ENCODE measurements at regions not wholly inside any gene's neighbourhood (a gene's known extent, or its start where the extent isn't known, plus 50 kb on each side); places are given as distances from the start of the nearest gene placed in this dataset.

DNA sequence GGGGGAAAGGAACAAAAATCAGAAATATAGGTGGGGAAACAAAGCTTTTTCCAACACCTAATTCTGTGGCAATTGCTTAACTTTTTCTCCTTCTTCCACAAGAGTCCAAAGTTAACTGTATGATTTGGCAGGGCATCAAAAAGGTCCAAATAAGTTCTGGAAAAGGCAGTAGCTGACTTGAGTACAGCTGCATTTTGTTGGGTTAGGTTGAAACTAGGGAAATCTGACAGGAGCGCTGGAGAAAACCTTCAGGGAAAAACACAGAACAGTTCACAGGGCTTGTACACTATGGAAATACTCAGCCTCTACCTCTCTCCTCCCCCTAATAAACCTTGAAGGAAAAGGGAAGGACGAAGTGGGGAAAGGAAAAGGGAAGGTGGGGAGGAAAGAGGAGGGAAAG, 438.6 kb downstream of the ZEB2 start:
- DNase-seq (ENCODE audit: low read depth, low spot score): no peak

GRCh38 chr2:144079803-144080202, 440.1 kb downstream of the ZEB2 start:
- no peak for DNase-seq (ENCODE audit: low read depth, low spot score)

DNA sequence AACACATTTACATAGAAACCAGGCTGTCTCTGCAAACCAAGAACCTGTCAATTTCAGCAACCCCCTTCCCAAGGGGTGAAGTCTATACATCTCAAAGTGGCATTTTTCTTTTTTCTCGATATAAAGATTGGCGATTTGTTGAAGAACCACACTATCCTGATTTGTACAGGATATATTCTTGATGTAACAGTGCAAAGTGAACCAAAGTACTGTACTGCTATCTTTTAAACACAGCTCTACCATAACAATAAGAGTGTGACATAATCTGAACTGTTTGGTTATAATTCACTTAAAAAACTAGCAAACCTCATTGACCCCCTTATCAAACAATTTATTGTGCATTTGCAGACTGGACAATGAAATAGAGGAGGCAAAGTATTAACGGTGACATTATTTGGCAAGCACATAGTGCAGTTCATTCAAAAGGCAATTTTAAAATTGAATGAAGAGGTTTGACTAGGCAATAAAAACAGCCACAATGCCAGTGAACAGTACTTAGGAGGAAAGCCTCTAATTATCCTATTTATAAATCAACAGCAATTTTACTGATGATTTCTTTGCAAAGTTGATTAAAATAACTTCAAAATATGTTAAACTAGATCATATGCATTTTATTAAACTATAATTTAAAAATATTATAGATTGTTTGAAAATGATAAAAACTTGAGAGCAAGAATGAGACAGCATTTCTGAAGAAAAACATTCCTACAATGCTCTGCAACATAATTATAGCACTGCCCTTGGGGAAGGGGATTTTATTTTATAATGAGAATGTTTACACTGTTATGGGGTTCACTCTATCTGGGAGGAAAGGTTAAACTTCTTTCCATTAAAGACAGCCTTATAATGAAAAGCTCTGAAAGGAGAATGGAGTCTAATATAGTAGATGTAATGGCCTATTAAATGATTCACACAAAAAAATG, 440.9 kb downstream of the ZEB2 start:
- no peak for DNase-seq (ENCODE audit: low read depth, low spot score)

DNA sequence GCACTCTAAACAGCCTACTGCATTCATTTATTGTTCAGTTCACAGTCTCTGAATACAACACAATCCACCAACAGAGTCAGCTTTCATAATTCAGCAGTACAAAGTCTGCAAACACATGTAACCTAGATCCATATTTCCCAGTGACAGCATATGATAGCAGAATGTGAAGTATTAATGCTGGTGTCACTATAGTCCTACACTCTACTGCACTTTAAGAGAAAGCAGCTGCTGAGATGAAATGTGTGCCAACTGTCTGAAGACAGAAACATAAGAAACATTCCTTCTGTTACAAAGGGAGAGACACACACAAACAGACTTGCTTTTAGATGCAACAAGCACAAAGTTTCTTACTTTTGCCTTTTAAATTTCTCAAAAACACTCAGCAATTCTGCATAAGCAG, 441.8 kb downstream of the ZEB2 start:
- no peak for DNase-seq (ENCODE audit: low read depth, low spot score)

DNA sequence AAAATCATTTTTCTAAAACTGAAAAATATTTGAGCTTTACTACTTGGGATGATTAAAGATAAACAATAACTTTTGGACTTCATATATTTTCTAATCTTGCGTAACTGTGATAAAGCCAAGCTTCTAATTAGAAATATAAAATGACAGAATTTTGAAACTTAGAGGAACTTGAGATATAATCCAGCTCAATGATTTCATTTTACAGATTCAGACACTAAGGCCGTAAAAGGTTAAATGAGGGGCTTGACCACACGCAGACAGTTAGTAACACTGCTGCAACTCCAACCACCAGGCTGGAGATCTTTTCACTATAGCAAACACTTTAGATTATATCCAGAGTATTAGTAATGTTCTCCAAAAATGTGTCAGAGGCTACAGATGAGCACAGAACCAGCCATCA, 445.5 kb downstream of the ZEB2 start:
- DNase-seq (ENCODE audit: low read depth, low spot score): no peak

DNA sequence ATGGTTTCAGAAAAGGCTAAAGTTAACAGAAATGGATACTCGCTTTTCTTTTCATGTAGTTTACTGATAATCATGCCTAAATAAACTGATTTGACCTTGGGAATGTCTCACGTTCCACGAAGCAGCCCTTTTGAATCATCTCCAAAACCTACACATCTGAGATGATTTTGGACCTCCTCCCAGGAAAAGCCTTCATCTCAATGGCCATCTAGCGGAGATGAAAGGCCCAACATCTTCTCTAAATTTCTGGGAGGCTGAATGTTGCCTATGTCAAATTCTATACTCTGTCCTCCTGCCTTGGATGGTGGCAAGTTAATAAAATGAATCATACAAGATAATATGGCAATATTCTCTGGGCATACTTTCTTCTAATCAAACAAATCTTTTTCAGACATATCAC, 448.5 kb downstream of the ZEB2 start:
- peak; percentile 60 for DNase-seq (ENCODE audit: low read depth, low spot score)

DNA sequence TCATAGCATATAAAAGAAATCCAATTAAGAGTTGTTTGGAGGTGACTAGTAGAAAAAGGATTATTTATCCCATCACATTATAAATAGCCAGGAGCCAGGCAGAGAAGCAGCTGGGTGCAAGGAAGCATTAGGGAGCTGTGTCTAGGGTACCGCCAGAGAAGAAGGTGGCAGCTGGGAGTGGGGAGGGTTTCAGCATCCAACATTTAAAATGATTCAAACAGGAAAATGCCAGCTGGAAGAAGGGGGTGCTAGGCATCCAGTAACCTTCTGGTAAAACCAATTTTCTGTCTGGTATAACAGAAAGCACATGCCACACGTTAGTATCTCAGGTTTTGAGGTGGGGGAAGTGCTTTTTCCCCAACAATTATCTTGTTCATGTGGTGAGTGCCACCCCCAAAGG, 452.4 kb downstream of the ZEB2 start:
- DNase-seq (ENCODE audit: low read depth, low spot score): no peak

GRCh38 chr2:144063602-144064001, 456.3 kb downstream of the ZEB2 start:
- no peak for DNase-seq (ENCODE audit: low read depth, low spot score)

DNA sequence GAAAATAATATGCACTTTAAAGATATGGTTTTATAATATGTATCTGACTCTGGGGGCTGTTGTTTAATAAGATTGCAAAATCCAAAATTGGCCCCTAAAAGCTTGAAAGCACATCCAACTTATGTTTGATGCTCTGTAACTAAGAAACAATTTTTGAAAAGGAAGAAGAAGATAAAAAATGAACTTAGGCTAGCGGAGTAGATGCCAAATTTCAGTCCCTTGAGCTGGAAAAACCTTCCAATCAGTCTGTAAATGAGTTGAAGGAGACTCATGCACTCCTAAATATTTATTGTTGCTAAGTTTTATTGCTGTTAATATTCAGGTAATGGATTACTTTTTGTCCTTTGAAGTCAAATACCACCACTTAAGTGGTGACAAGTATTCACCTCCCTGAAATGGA, 465.0 kb downstream of the ZEB2 start:
- DNase-seq (ENCODE audit: low read depth, low spot score): no peak

DNA sequence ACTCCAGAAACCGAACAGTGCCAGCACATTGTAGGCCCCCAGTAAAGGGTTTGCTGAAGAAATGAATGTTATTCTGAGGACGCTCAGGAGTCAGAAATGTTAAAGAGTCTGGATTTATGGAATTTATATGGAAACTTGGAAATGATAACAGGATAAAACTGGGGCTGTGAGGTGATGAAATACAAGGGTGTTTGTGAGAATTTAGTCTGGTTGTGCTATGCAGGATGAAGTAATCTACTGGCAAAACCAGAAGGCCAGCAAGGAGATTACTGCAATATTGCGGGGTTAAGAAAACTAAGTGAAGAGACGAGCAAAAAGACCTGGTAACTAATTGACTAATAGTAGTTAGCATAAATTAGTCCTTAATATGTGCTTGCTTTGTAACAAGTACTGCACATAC, 467.8 kb downstream of the ZEB2 start:
- no peak for DNase-seq (ENCODE audit: low read depth, low spot score)

DNA sequence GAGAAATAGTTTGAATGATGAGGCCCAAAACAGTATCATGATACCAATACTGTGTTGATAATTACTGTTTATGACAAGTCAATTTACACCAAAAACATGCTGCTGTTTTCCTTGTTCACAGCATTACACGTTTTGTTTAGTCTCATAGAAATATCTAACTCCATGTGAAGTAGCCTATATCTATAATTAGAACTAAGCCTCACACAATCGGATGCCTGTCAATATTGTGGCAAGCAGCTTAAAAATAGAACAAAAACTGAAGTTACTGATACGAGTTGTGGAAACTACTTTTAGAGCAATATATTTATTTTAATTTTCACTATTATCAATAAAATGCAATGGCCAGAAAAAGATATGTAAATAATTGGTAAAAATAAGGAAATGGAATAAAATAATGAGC, 470.8 kb downstream of the ZEB2 start:
- no peak for DNase-seq (ENCODE audit: low read depth, low spot score)

- no peak for DNase-seq (ENCODE audit: low read depth, low spot score)
These were observed 471.3 kb downstream of the ZEB2 start for GRCh38 chr2:144048631-144049060.

- DNase-seq (ENCODE audit: low read depth, low spot score): no peak
These were observed 477.2 kb downstream of the ZEB2 start for GRCh38 chr2:144042751-144043150.

DNA sequence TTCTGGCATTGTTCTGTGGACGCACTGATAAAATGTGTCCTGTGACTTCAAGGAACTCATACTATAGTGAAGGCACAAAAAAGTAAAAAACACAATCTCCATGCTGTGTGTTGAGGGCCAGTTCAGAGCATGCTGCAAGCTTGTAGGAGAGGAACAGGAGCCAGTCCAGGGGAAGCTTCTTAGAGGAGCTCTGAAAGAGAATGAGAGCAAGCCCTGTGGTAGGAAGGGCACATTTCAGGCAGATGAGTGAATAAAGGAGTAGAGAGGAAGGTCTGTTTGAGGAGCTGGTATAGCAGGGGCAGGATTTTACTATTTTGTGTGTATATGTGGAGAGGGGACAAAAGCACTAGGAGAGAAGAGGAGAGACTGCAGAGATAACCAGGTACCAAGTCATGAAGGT, 478.3 kb downstream of the ZEB2 start:
- DNase-seq (ENCODE audit: low read depth, low spot score): no peak

DNA sequence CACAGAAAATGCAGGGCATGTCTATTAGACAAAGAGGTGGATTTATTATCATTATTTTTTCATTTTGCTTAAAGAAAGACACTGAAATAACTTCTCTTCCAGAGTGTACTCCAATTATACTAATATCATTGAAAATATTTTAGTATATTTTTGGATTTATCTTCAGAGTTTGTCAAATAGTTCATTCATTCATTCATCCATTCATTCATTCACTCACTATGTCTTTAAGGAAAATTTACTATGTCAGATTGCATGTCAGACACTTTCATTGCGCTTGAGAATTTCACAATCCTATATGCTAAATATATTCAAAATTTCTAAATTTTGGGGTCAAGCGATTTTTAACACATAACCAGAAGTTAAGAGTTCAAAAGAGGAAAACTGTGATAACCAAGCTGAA, 479.1 kb downstream of the ZEB2 start:
- DNase-seq (ENCODE audit: low read depth, low spot score): no peak

GRCh38 chr2:144032566-144032965, 487.4 kb downstream of the ZEB2 start:
- no peak for DNase-seq (ENCODE audit: low read depth, low spot score)

GRCh38 chr2:144030791-144031190, 489.1 kb downstream of the ZEB2 start:
- no peak for DNase-seq (ENCODE audit: low read depth, low spot score)

GRCh38 chr2:144027593-144027992, 492.3 kb downstream of the ZEB2 start:
- DNase-seq (ENCODE audit: low read depth, low spot score): no peak

DNA sequence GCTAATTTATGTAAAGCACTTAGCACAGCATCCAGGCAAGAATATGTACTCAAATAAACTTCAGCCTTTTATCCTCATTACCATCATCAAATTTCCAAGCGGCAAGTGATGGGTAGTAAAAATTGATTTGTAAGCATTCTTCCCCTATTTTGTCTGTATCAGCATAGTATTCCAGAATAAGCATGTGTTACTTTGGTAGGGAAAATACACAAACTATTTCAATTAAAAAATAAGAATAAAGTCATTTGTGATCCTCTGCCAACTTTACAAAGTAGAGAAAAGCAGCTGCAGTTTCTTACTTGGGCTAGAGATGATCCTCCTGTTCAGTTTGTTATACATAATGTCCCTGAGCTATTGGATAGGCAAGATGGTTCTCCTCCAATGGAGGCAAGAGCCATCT, 493.2 kb downstream of the ZEB2 start:
- DNase-seq (ENCODE audit: low read depth, low spot score): no peak

DNA sequence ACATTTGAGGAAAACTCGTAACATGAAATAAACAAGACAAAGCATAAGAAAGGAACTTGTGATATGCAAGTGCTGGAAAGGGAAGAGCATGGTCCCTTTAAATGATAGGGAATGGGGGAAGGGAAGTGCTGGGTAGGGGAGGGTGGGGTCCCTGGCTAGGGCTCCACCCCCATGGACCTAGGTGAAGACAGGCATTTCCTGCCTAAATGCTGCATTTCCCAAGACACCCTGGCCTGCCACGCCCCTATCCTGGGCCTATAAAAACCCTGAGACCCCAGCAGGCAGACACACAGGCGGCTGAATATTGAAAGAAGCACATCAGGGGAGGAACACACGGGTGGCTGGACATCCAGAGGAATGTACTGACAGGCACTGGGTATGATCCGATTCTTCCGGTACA, 499.9 kb downstream of the ZEB2 start:
- no peak for DNase-seq (ENCODE audit: low read depth, low spot score)

GRCh38 chr2:144015655-144016245, 504.2 kb downstream of the ZEB2 start:
- peak; percentile 30 for DNase-seq (ENCODE audit: low read depth, low spot score)

GRCh38 chr2:144015036-144015435, 504.9 kb downstream of the ZEB2 start:
- peak; percentile 66 for DNase-seq (ENCODE audit: low read depth, low spot score)

GRCh38 chr2:144014103-144014502, 505.8 kb downstream of the ZEB2 start:
- DNase-seq (ENCODE audit: low read depth, low spot score): no peak
